ENCODE measurements at regions not wholly inside any gene's neighbourhood (a gene's known extent, or its start where the extent isn't known, plus 50 kb on each side); places are given as distances from the start of the nearest gene placed in this dataset.
"Not testable (repeated sequence)": the region's sequence is repeated elsewhere in the genome, so short reads cannot be mapped to it uniquely, and the experiment has no call there.

- ChIA-PET CTCF (no interaction called here), POLR2A (no interaction called here)
- H3K9me3 Mint-ChIP-seq = peaks cover 25% of the 10 kb centered on the region
- H3K4me3 Mint-ChIP-seq = no peak overlapping the region
- TF ChIP-seq E2F4 (CRISPR knock-in tag; IDR thresholded peaks at IDR 0.05; ENCODE audit: borderline replicate concordance, low read depth) (no peak), JUN (CRISPR knock-in tag; IDR thresholded peaks at IDR 0.05) (no peak), JAZF1 (CRISPR knock-in tag; IDR thresholded peaks at IDR 0.05) (no peak), CBFB (CRISPR knock-in tag; IDR thresholded peaks at IDR 0.05; ENCODE audit: low read depth) (no peak), ZNF512 (CRISPR knock-in tag; IDR thresholded peaks at IDR 0.05; ENCODE audit: borderline replicate concordance) (no peak), TEAD4 (CRISPR knock-in tag; IDR thresholded peaks at IDR 0.05) (no peak), KAT7 (CRISPR knock-in tag; IDR thresholded peaks at IDR 0.05; ENCODE audit: borderline replicate concordance) (no peak)
- H3K27ac Mint-ChIP-seq = no peak overlapping the region
- no peak for ATAC-seq
- no peak for DNase-seq (ENCODE audit: low spot score)
- H3K4me1 Mint-ChIP-seq = no peaks in the 10 kb centered on the region
- H3K27me3 Mint-ChIP-seq (ENCODE audit: low read depth) = peaks cover 3% of the 10 kb centered on the region; the same call in 1 of the 2 replicates
- H3K36me3 Mint-ChIP-seq = peaks cover 3% of the 10 kb centered on the region; the same call in 1 of the 2 replicates
Observed at GRCh38 chr11:87596176-87596575, 558.4 kb downstream of the TMEM135 start.

- Mint-ChIP-seq H3K36me3 (peaks cover 12% of the 10 kb centered on the region; the same call in 1 of the 2 replicates), H3K27me3 (ENCODE audit: low read depth) (peaks cover 3% of the 10 kb centered on the region; the same call in 1 of the 2 replicates), H3K9me3 (peaks cover 74% of the 10 kb centered on the region), H3K4me1 (0 out of 2 replicates have a peak, but pooled peaks cover 4% of the 10 kb centered on the region), H3K27ac (no peak overlapping the region), H3K4me3 (no peak overlapping the region)
- DNase-seq (ENCODE audit: low spot score) = no peak
- ChIA-PET CTCF (no interaction called here), POLR2A (no interaction called here)
- no peak for TF ChIP-seq MXD4 (CRISPR knock-in tag; IDR thresholded peaks at IDR 0.05; ENCODE audit: borderline replicate concordance)
- TF ChIP-seq AR (CRISPR knock-in tag; IDR thresholded peaks at IDR 0.05) = no peak
- ATAC-seq = no peak
Observed at GRCh38 chr11:87589082-87589481, 551.3 kb downstream of the TMEM135 start.

- H3K4me1 Mint-ChIP-seq; H3K36me3 Mint-ChIP-seq; H3K27me3 Mint-ChIP-seq (ENCODE audit: low read depth); CTCF ChIA-PET; H3K4me3 Mint-ChIP-seq; H3K27ac Mint-ChIP-seq; ATAC-seq; DNase-seq (ENCODE audit: low spot score); POLR2A ChIA-PET: not testable (repeated sequence)
- peaks cover 45% of the 10 kb centered on the region for H3K9me3 Mint-ChIP-seq
Observed at GRCh38 chr11:87585613-87586012, 547.9 kb downstream of the TMEM135 start.

GRCh38 chr11:87583931-87584330, 546.2 kb downstream of the TMEM135 start:
- H3K4me1 Mint-ChIP-seq = peaks cover 9% of the 10 kb centered on the region
- H3K36me3 Mint-ChIP-seq = peaks cover 8% of the 10 kb centered on the region; the same call in 1 of the 2 replicates
- no peak for DNase-seq (ENCODE audit: low spot score)
- no peak overlapping the region for H3K4me3 Mint-ChIP-seq
- no peak for ATAC-seq
- ChIA-PET POLR2A (no interaction called here), CTCF (no interaction called here)
- TF ChIP-seq RORB (CRISPR knock-in tag; IDR thresholded peaks at IDR 0.05) (no peak), CREB1 (CRISPR knock-in tag; IDR thresholded peaks at IDR 0.05) (no peak), USF2 (CRISPR knock-in tag; IDR thresholded peaks at IDR 0.05) (no peak), EMX1 (CRISPR knock-in tag; IDR thresholded peaks at IDR 0.05) (no peak), ZNF263 (CRISPR knock-in tag; IDR thresholded peaks at IDR 0.05; ENCODE audit: low read depth) (no peak), NFATC4 (CRISPR knock-in tag; IDR thresholded peaks at IDR 0.05) (no peak), JUN (CRISPR knock-in tag; IDR thresholded peaks at IDR 0.05) (no peak), ZNF512 (CRISPR knock-in tag; IDR thresholded peaks at IDR 0.05; ENCODE audit: borderline replicate concordance) (no peak), ATF3 (CRISPR knock-in tag; conservative IDR thresholded peaks at IDR 0.05) (no peak), FOXJ3 (CRISPR knock-in tag; IDR thresholded peaks at IDR 0.05; ENCODE audit: borderline replicate concordance) (no peak)
- peaks cover 34% of the 10 kb centered on the region for H3K9me3 Mint-ChIP-seq
- H3K27me3 Mint-ChIP-seq (ENCODE audit: low read depth) = no peaks in the 10 kb centered on the region
- H3K27ac Mint-ChIP-seq = no peak overlapping the region
